ENCODE measurements at regions not wholly inside any gene's neighbourhood (a gene's known extent, or its start where the extent isn't known, plus 50 kb on each side); places are given as distances from the start of the nearest gene placed in this dataset.

DNA sequence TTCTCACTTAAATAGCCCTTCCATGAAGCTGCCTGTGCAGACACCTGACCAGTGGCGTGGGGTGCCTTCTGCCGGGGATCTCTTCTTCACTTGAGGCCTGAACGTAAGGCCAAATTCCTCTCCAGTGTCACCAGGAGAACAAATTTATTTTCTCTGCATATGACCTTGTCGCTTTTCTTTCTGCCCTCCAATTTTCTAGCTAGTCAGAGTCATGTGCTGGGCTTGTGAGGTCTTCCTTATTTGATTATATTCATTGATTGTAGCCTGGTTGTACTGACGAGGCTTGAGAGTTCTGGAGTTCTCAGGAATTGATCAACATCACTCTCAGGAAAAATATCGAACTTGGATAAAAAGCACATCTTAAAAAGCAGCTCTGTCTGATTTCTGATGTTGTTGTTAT, 255.7 kb downstream of the BUB3 start:
- DNase-seq (ENCODE audit: low spot score) = no peak

DNA sequence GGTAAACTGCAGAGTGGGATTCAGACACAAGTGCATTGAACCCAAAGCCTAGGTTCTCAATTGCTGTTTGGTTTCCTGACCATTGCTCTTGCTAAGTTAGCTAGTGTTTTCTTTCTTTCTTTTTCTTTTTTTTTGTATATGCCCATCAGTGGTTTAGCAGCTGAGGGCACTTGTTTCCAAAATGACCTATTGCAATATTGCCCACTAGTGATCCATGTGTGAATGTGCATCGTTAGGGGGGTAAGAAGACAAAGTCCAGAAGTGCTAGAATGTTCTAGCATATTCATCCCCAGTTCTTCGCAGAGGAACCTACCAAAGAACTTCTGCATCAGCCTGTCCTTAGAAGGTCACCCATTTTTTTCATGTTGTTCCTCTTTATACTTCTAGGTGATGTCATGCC, 252.8 kb upstream of the GPR26 start:
- DNase-seq (ENCODE audit: low spot score) = no peak

DNA sequence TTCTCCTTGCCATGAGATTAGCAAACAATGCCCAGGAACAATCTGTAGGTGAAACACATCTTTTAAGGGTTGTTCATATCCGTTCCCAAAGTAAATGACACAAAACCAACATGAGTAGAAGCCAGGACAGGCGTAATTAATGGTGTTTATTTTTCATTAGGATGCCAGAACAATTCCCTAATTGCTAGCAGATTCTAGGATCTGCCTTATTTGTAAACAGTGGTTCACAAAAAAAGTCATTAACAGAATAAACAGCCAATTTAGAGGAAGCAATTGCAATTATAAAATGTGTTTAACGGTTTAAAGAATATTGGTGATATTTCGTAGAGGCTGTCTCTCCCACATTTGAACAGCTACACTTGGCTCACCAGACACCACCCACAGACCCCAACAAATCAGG, 250.6 kb upstream of the GPR26 start:
- DNase-seq (ENCODE audit: low spot score) = no peak

DNA sequence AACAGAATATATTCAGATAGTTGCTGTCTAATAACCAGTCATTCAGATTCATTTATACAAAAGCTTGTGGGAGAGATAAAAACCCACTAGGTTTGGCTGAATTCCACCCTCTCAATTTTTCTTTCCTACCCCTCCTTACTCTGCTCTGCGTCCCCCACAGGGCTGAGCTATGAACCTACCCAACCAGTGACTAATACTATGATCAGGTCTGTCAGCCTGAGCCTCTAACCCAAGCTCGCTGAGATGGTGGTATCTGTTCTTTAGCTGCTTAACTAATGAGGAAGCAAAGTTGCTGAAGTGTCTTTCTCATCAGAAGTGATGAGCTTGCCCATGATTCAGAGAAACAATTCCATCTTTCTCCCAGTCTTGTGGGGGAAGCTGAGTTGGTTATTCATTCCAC, 248.7 kb upstream of the GPR26 start:
- no peak for DNase-seq (ENCODE audit: low spot score)

DNA sequence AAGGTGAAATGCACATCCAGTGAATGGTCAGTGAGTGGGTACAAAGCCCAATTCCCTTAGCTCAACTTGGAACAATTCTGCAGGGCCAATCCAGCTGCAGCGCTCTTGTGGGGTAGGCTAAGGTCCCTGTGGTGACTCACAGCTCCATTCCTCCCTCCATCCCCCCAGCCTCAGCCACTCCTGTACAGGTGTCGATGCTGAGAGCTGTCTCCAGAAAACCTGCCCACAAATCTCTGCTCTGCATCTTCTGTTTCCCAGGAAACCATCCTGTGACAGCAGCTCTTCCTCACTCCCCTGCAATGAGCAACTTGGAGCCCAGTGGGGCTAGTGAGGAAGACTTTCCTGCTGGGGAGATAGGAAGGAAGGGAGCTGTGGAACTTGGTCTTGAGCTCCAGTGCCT, 244.7 kb upstream of the GPR26 start:
- no peak for DNase-seq (ENCODE audit: low spot score)

DNA sequence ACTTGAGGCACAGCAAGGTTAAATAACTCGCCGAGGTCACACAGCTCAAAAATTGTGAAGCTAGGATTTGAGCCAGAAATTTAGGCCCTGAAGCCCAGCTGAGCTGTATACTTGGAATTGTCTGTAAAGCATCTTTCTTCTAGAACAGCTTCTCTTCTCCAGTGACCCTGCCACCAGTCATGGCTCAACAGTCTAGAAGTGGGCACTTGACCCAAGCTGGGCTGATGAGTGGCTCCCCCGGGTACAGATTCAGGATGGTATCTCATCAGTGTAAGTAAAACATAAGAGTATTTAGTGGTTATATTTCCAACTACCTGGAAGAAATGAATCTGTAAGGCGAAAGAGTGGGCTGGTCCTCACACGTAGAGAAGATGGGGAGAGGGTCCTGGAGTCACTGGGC, 243.9 kb upstream of the GPR26 start:
- no peak for DNase-seq (ENCODE audit: low spot score)

DNA sequence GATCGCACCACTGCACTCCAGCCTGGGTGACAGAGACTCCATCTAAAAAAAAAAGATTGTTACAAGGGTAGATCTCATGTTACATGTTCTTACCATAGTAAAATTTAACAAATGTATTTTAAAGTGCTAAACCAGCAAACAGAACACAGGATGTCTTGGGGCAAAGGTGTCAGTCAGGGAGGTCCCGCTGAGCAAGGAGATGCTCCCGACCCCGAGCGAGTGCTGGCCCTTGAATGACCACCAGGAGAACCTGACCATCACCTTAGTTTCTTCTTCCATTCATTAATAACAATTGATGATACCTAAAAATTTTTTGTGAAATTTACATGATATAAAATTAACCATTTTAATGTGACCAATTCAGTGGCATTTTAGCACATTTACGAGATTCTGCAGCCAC, 241.6 kb upstream of the GPR26 start:
- no peak for DNase-seq (ENCODE audit: low spot score)

DNA sequence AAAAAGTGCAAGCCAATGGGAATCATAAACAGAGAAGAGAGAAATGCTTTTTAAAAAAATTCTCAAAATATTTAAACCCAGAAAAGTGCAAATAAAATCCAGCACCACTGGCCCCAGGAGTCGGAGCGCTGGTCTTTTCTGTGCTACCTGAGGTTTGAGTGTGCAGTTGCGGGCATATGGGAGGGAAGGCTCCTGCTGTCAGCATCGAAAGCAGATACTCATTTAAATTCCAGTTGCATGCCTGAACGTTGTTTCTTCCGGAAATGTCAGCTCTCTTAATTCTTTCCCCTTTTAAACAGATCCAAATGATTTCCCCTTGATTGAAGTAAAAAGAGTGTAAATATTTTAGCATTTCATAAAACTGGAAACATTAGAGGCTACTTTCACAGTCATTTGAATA, 240.5 kb upstream of the GPR26 start:
- DNase-seq (ENCODE audit: low spot score) = no peak

DNA sequence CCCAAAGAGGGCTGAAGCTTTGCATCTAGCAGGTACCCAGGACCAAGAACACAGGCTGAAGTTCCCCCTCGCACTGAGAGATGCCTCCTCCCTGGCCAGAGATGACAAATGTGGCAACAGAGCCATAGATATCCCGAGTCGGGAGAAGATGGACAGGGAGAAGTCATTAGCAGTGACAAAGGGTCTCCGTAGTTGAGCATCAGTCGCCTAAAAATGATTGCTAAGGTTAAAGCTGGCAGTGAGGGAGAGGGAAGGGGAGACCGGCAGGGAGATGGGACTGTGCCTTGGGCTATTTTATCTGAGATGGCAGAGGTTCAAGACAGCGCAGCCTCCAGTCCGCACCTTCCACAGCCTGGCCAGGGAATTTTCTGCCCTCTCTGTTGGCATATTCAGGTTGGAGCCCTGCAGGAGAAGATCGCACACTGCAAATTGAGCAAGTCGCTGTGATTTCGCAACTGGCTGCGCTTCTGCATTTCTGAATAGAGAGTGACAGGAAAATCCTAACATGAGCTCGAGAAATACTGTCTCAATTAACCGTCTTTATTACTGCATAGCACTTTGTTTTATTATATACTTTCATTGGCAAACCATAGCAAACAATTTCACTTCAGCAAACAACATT, 238.9 kb upstream of the GPR26 start:
- DNase-seq (ENCODE audit: low spot score) = no peak

DNA sequence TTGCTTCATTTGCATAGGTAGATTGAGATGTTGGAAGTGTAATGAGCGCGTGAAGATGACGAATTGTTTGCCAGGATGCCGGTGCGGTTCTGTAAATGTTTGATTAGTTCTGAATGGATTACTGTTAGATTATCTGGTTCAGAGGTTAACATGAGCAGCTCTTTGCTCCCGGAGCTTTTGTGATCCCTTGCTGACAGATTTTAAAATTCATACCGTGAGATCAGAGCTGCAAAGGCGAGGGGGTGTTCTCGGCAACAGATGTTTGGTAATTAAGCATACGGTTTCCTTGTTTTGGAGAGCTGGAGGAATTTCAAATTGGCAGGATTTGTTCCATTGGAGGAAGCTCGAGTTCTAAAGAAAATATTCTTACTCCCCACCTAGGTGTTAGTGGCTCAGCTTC, 237.8 kb upstream of the GPR26 start:
- no peak for DNase-seq (ENCODE audit: low spot score)

DNA sequence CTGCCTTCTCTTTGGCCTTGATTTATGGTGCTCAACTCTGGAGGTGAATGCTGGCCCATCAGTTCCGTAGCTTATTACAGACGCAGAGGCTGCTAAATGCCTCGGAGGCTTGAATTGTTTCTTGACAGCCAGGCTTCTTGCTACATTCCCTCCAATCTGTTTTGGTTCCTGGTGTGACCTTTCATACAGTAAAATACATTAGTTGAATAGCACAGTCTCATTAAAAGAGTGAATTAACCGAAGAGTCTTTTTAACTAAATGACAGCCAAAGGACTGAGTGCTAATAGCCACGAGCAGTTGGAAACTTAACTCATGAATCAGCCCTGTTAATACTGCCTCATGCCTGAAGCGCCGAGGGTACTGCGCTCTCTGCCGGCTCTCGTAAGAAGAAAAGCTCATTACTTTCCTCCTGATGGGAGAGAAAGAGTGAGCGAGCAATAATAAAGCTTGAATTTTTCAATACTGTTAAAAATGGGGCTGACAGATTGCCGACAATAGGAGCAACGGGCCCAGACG, 236.4 kb upstream of the GPR26 start:
- DNase-seq (ENCODE audit: low spot score) = no peak

DNA sequence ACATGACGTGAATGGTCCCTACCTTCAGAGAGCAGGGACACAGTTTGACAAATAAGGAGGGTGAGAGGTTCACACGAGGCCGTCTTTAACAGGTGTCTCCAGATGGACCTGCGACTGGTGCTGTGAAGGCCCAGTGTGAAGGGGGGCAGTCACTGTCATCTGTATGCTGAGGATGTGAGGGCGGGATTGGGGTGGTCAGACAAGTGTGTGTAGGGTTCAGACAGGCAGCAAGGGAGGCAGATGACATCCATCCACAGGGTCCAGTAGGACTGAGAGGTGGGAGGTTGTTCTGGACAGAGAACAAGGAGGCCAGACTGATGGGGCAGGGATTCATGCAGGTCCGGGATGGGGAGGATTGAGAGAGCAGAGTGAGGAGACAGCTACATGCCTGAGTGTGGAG, 232.6 kb upstream of the GPR26 start:
- no peak for DNase-seq (ENCODE audit: low spot score)

DNA sequence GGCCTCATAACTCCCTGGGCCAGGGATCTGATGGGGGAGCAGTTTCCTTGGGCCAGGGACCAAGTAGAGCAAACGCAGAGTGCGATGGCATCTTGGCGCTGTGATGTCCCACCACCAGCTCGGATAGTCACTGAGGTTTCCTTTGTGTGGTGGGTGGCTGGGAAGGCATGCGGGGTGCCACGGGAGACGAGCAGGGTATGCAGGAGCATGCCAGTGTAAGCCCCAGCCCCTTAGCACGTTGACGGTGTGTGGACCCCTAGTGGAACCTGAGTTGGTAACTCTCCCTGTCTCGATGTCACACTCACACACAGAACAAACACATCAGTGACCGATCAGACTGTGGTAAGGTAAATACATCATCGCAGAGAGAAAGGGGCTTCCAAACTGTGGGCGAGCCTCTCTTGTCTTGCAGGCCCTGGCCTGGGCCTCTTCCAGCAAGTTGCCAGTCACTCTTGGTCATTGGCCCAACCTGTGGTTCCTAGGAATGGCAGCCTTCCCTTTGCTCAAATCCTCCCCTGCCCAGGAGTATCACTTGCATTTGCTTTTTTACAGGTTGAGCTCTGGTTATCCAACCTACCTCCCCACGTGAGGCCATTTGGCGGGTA, 231.6 kb upstream of the GPR26 start:
- DNase-seq (ENCODE audit: low spot score) = no peak

DNA sequence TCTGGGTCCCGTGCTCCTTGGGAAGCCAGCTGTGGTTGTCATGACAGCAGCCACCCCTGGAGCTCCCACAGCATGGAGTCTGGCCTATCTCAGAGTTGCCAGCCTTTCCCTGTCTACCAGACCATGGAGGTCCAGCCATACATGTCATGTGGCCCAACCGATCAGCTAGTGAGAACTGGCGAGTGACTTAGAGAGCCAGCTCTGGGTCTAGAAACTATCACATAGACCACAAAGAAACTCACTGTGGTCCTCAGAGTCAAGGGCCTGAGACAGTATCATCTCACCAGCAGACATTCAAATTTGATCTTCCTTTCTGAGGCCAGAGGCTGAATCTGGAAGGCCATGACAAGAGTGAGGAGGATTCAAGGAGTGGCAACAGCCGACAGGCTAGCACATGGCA, 223.3 kb upstream of the GPR26 start:
- no peak for DNase-seq (ENCODE audit: low spot score)

DNA sequence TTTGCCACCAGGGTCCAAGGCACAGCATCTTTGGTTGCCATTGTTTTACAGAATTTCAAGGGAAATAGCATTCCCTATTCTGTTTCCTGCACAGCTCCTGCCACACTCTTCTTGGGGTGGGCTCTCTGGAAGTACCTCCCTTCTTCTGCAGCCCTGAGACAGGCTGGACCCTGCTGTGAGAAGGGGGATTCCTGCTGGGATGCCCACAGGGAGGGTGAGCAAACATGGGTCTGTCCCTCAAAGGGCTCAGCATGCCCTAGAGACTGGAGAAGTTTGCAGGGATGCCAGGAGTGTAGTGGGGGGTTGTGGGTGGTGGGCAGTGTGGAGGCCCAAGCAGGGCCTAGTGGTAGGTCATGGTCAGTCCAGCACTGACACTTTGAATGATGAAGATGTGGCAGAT, 222.2 kb upstream of the GPR26 start:
- no peak for DNase-seq (ENCODE audit: low spot score)

DNA sequence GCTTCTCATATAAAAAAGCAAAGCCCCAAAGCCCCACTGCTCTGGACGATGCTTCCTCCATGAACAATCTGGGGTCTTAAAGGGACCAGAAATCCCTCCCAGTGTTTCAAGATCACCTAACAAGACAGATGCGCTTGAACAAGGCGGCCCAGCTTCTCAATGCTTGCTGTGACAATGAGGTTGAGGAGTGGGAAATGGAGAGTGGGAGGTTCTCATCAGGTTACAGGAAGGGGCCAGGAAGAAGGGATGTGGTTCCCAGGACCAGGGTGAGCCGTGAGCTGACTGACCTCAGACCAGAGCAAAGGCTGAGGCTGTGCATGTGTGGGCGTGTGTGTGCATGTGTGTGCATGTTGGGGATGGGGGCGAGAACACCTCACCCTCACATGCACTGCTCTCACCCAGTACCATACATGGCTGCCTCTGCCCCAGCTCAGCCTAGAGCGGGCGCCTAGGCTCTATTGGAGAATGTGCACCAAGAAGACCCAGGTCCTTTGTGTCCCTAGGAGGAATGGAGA, 220.8 kb upstream of the GPR26 start:
- no peak for DNase-seq (ENCODE audit: low spot score)

DNA sequence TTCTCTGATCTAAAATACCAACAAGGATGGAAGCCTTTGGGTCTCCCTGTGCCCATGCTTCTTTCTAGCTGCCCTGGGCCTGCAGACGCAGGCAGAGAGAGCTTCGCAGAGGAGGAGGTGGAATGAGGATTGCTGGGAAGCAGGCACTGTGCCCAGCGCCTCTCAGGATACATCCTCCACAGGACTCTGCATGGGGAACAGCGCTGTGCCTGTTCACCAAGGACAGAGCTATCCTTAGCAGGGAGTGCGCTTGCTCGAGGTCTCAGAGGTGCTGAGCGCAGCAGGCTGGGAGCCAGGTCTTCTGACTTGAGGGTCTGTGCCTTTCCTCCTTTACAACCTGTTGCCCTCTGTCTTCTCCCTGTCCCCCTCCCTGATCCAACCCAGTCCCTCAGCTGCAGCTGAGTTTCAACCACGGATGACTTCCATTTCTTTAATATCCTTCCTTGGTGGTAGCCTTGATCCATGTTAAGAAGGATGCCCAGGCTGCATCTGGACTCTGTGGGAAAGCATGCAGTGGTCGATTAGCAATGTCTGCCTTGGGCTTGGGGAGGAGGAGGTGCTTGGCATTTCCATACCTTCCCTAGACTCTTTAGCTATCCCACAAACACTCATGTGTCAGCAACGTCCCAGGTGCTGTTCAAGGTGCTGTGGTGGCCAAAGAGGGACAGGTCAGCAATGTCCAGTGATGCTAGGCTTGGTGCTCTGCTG, 219.6 kb upstream of the GPR26 start:
- no peak for DNase-seq (ENCODE audit: low spot score)

DNA sequence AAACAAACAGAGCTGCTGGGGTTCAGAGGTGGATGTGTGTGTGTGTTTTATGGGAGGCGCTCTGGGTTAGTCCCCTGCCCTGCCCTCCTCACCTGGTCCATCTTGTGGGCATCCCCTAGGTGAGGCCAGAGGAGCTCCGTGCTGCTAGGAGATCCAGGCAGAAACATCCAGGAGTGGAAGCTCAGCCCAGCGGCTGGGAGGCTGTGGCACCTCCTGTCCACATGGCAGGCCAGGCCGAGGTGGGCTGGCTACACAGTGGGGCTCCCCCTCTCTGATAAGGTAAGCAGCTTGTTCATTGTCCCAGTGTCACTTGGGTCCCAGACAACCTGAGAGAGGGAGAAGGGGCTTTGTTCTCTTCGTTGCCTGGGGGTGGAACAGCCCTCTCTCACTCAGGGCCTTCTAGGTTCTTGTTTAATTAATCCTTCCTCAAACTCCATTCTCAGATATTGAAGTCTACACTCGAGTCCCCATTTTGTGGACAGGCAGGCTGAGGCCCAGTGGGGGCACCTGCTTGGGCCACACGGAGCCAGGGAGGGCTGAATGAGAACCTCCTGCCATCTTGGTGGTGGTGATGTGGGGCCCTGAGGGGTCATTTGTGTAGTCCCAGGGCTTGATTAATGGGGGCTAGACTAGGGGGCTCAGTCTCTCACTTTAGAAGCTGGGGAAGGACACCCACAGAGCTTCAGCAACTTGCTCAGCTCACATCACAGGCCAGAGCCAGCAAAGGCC, 216.8 kb upstream of the GPR26 start:
- DNase-seq (ENCODE audit: low spot score) = no peak

DNA sequence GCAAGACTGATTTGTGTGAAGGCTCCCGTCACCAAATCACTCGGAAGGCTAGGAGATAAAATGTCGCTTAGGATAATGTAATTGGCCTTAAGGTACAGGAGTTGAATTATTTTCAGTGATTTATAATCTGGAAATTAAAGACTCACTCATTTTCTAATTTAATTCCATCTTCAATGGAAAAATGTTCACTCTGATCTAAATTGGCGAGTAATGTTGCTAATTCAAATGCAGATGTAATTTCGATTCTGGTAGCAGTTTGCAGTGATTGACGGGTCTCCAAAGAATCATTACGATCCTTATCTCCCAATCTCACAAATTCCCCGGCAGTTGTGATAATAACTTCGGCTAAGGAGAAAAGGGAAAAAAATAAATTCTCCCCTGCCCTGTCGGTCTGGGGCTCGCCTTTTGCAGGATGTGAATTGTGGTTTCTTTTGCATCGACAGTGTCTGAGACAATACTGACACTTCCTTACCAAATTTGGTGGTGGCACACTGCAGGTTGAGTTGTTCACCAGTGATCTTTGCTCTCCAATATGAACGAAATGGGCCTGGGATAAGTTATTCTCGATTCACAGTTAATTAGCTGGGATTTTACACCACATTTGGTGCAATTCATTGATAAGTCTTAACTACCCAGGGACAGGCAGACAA, 215.1 kb upstream of the GPR26 start:
- DNase-seq (ENCODE audit: low spot score) = no peak

DNA sequence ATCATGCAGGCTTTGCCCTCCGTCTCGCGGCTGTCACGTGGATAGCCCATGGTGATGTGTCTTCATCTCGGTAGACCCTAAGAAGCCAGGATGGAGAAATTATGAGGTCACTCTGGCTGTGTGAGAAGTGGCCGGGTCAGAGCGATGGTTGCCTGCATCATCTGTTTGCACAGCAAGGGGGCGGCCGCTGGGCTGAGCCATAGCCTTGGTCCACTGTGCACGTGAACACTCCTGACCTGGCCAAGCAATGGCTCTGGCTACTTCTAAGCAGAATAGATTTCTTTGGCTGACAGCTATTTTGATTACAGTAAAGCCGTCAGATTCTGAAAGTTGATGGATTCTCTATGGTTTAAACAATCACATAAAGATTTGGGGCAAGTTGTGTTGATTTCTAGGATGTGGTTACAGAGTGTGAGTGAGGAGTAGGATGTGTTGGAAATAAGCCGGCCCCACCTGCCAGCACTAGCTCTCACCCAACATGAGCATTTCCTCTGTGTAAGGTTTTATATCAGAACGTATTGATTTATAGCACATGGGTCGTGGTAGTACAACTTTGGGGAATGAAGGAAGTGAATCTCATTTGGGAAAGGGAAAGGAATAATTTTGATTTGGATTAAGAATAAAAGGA, 214.4 kb upstream of the GPR26 start:
- DNase-seq (ENCODE audit: low spot score) = no peak

DNA sequence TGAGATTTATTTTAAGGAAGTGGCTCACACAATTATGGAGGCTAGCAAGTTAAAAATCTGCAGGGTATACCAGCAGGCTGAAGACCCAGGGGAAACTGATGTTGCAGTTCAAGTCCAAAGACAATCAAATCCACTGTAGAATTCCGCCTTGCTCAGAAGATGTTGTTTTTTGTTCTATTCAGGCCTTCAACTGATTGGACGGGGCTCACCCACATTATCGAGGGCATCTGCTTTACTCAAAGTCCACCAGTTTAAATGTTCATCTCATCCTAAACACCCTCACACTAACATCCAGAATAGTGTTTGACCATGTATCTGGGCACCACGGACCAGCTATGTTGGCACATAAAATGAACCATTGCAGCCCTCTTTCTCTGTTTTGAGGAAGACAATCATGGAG, 211.2 kb upstream of the GPR26 start:
- no peak for DNase-seq (ENCODE audit: low spot score)

DNA sequence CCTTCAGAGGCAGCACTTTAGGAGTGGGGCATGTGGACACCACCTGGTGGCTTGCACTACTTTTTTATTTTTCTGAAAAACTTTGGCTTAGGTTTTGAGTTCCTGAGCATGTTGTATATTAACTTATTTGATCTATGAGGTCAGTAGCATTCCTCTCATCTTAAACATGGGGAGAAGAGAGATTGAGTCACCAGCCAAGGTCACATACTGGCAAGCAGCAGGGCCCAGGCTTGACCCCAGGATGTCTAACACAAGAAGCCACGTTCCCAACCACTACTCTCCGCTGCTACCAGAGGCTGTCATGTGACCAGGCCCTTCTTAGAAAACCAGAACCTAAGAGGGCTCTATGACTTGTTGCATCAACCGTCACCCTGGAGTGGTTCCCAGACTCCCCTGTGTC, 210.3 kb upstream of the GPR26 start:
- DNase-seq (ENCODE audit: low spot score) = no peak
